Endothelial cell of umbilical vein (primary cell): ENCODE measurements at regions not wholly inside any gene's neighbourhood (a gene's known extent, or its start where the extent isn't known, plus 50 kb on each side); places are given as distances from the start of the nearest gene placed in this dataset.

Experiments used
- BruUV-seq: library from RNA; stranded (reverse); fragments of 400-500 nt; replicated peaks from 2 replicates; lab custom pipeline; 2021; lab: Mats Ljungman, UMichigan
- CTCF ChIA-PET: fragments of 300-600, 350-600 bp; sonication (Branson Sonifier 250); formaldehyde crosslinking; loops from one replicate; lab custom pipeline; 2021; ENCODE audit warnings: antibody characterized with exemption, inconsistent platforms; lab: Charles Lee
- POLR2A ChIA-PET: fragments of 300-600, 350-600 bp; sonication (Branson Sonifier 250); formaldehyde crosslinking; loops from one replicate; lab custom pipeline; 2021; ENCODE audit warnings: antibody characterized with exemption, inconsistent platforms; lab: Charles Lee
- DNase-seq: peaks from one replicate; pipeline ENCODE4 v3.0.0-alpha.2; 2011; ENCODE audit warnings: low read depth, low spot score
- FAIRE-seq: peaks from 2 replicates; lab custom pipeline; 2011; peaks lifted over from hg19 to GRCh38; lab: Jason Lieb, UNC
- H2AFZ ChIP-seq: 2 replicates; pipeline ENCODE4 v1.6.0; 2012; ENCODE audit warnings: low read depth, low read length, control low read depth, inconsistent platforms
- H3K27ac ChIP-seq: 2 replicates; pipeline ENCODE4 v1.5.1; 2011; ENCODE audit warnings: low read depth, mild to moderate bottlenecking, control low read depth, low read length, moderate library complexity; ENCODE audit not compliant: insufficient read depth
- H3K27me3 ChIP-seq, 2 experiments: 2 replicates each; pipeline versions ENCODE4 v1.6.0 to v1.6.1; 2011; ENCODE audit warnings: low read length in 2 of 2, mixed read lengths in 1 of 2; ENCODE audit not compliant: control insufficient read depth in 2 of 2, insufficient read depth in 2 of 2
- H3K36me3 ChIP-seq, 2 experiments: 2 replicates in 1 of 2; 3 replicates in 1 of 2; pipeline ENCODE4 v1.5.1; 2011; ENCODE audit warnings: low read length in 2 of 2, mild to moderate bottlenecking in 1 of 2, moderate library complexity in 1 of 2; ENCODE audit not compliant: control insufficient read depth in 2 of 2, insufficient read depth in 2 of 2; ENCODE audit errors: extremely low read depth in 1 of 2
- H3K4me1 ChIP-seq: 3 replicates; pipeline ENCODE4 v1.5.1; 2011; ENCODE audit warnings: mild to moderate bottlenecking, low read length; ENCODE audit not compliant: control insufficient read depth, insufficient read depth; ENCODE audit errors: extremely low read depth
- H3K4me2 ChIP-seq: 2 replicates; pipeline ENCODE4 v1.6.1; 2011; ENCODE audit warnings: low read length, control low read depth, mixed read lengths; ENCODE audit not compliant: insufficient read depth
- H3K4me3 ChIP-seq, 3 experiments: fragments of 200-600 bp in 1 of 3; sonication (generic), shearing (Covaris generic) in 1 of 3; replicated peaks in 1 of 3; 2 replicates each; pipeline ENCODE4 v1.5.1; 2011 to 2016; ENCODE audit warnings: control low read depth in 3 of 3, low read length in 3 of 3, mild to moderate bottlenecking in 2 of 3, inconsistent platforms in 1 of 3, low read depth in 1 of 3, moderate library complexity in 1 of 3; ENCODE audit not compliant: insufficient read depth in 1 of 3
- H3K79me2 ChIP-seq: 2 replicates; pipeline ENCODE4 v1.6.0; 2012; ENCODE audit warnings: low read length, inconsistent platforms; ENCODE audit not compliant: control insufficient read depth, insufficient read depth
- H3K9ac ChIP-seq: replicated peaks from 2 replicates; pipeline ENCODE3; 2011; ENCODE audit warnings: low read length, control low read depth; ENCODE audit not compliant: insufficient read depth; ENCODE audit errors: extremely low read depth
- H3K9me1 ChIP-seq: replicated peaks from 3 replicates; pipeline ENCODE4 v1.6.0; 2011; ENCODE audit warnings: mild to moderate bottlenecking, low read length; ENCODE audit not compliant: control insufficient read depth, insufficient read depth; ENCODE audit errors: extremely low read depth
- H3K9me3 ChIP-seq: replicated peaks from 2 replicates; pipeline ENCODE4 v1.5.1; 2012; ENCODE audit warnings: low read length, inconsistent platforms; ENCODE audit not compliant: control insufficient read depth, insufficient read depth
- H4K20me1 ChIP-seq: replicated peaks from 2 replicates; pipeline ENCODE3; 2011; ENCODE audit warnings: mild to moderate bottlenecking, low read length; ENCODE audit not compliant: control insufficient read depth, insufficient read depth; ENCODE audit errors: extremely low read depth
- CTCF ChIP-seq, 2 donors: IDR thresholded peaks; 1 replicate in 1 of 2; 2 replicates in 1 of 2; pipeline ENCODE4 v1.5.1; 2011; ENCODE audit warnings: low read length in 2 of 2, mild to moderate bottlenecking in 2 of 2, moderate library complexity in 2 of 2, control low read depth in 1 of 2, inconsistent platforms in 1 of 2, low read depth in 1 of 2; ENCODE audit not compliant: insufficient read depth in 1 of 2; ENCODE audit errors: extremely low read depth in 1 of 2
- EZH2 ChIP-seq: IDR thresholded peaks from 2 replicates; pipeline ENCODE4 v1.6.1; 2012; ENCODE audit warnings: borderline replicate concordance, low read depth, mild to moderate bottlenecking, moderate library complexity, low read length, inconsistent platforms; ENCODE audit not compliant: severe bottlenecking
- FOS ChIP-seq: IDR thresholded peaks from 2 replicates; pipeline ENCODE4 v1.6.1; 2011; ENCODE audit warnings: mild to moderate bottlenecking, low read length, moderate library complexity, borderline replicate concordance; ENCODE audit not compliant: insufficient read depth
- GATA2 ChIP-seq: IDR thresholded peaks from 2 replicates; pipeline ENCODE4 v1.7.0; 2011; ENCODE audit warnings: low read depth, mild to moderate bottlenecking, moderate library complexity, mixed read lengths, low read length; ENCODE audit not compliant: insufficient read length, insufficient read depth
- JUN ChIP-seq: IDR thresholded peaks from 2 replicates; pipeline ENCODE4 v1.6.1; 2011; ENCODE audit warnings: borderline replicate concordance, low read depth; ENCODE audit not compliant: insufficient read length, insufficient read depth
- MAX ChIP-seq: IDR thresholded peaks from 2 replicates; pipeline ENCODE4 v1.6.1; 2011; ENCODE audit not compliant: insufficient read depth, insufficient read length
- MYC ChIP-seq: IDR thresholded peaks from one replicate; pipeline ENCODE4 v1.6.1; 2011; ENCODE audit warnings: mild to moderate bottlenecking, low read depth, low read length
- POLR2A ChIP-seq: IDR thresholded peaks from 2 replicates; pipeline ENCODE4 v1.6.1; 2012; ENCODE audit warnings: low read depth, mild to moderate bottlenecking, control low read depth, low read length
- POLR2AphosphoS5 ChIP-seq: IDR thresholded peaks from 2 replicates; pipeline ENCODE4 v1.6.1; 2012; ENCODE audit warnings: low read depth, mild to moderate bottlenecking, control low read depth, low read length, moderate library complexity; ENCODE audit not compliant: insufficient read depth
- dilution Hi-C: fragments of 300-500 bp; cut with MboI; formaldehyde crosslinking; loops from one replicate; pipeline ENCODE4 v1.15.0; 2019; ENCODE audit warnings: low sequenced_read_pairs; ENCODE audit not compliant: extremely low pct_ligation_motif_present
- intact Hi-C: fragments of 100-400 bp; cut with micrococcal nuclease; formaldehyde crosslinking; loops from one replicate; pipeline ENCODE4 v1.10.0; 2022

DNA sequence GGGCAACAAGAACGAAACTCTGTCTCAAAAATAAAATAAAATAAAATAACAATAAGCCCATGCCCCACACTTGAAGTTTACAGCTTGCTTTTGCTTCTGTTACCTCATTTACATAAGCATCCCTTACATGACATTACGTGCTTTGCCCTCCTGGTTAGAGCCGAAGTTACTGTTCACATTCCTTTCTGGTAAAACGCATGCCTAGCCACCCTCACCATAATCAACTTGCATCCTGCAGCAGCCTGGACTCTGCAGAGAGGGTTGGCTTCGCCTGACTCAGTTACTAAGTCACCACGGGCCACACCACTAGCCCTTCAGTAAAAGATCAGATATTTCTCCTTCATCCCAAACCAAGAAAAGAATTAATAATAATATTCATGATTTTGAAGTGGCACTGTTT is 736.0 kb upstream of the AUTS2 start:
- peaks cover 4% of the 10 kb centered on the region for H3K9me3 ChIP-seq
- ChIA-PET POLR2A (no interaction called here), CTCF (no interaction called here)
- BruUV-seq: no TSS peak
- H3K9me1 ChIP-seq: no peaks in the 10 kb centered on the region
- H3K36me3 ChIP-seq: no peaks in the 10 kb centered on the region
- no peak overlapping the region for H3K4me2 ChIP-seq
- H2AFZ ChIP-seq: no peak overlapping the region
- dilution Hi-C loops: no loop called here
- no peaks in the 10 kb centered on the region for H4K20me1 ChIP-seq
- H3K4me3 ChIP-seq: no peak overlapping the region
- H3K27ac ChIP-seq: no peak overlapping the region
- TF ChIP-seq POLR2A (no peak), POLR2AphosphoS5 (no peak), EZH2 (no peak), JUN (no peak), MYC (no peak), MAX (no peak), FOS (no peak), CTCF (IDR thresholded peaks at IDR 0.05; ENCODE audit: extremely low read depth in 1 of 2, insufficient read depth in 1 of 2, low read depth in 1 of 2, low read length in 2 of 2) (no peak), GATA2 (no peak)
- no peaks in the 10 kb centered on the region for H3K4me1 ChIP-seq
- DNase-seq (no peak), FAIRE-seq (no peak)
- H3K27me3 ChIP-seq: no peaks in the 10 kb centered on the region
- no peak overlapping the region for H3K9ac ChIP-seq
- no peaks in the 10 kb centered on the region for H3K79me2 ChIP-seq
- intact Hi-C loops: no loop called here
